ENCODE measurements at regions not wholly inside any gene's neighbourhood (a gene's known extent, or its start where the extent isn't known, plus 50 kb on each side); places are given as distances from the start of the nearest gene placed in this dataset.

DNA sequence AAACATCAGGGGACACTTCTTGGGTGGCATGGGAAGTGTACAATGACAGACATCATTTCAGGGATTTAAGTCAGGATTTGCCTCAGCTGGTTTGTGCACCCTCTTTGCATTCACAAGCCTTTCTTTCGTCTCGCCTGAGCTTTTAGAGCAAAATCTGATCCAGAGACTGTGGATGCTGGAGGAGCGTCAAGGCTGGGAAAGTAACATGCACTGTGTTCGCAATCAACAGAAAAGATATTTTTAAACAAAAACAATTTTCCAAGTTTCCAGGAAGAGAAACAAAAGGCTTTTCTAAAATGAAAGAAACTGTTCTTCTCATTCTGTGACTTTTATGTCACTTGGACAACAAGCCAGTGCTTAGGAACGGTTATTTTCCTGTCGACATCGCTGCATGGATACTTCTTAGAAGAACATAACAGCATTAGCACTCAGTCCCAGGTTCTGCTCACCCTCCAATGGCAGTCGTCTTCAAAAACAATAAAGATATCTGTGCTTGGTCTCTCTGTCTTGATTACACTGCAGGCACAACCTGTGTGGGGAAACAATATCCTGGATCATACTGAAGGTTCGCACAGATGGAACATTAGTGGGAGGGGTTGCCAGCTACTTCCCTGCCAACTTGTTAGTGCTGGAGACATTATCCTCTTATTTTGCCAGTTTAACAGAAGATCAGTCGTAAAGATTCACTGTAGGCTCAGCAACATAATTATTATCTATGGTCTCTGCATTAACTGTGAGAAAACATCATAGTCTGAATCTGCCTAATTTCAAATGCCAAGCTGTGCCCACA lies 403.3 kb upstream of the ATP2B1 start:
- no peak for DNase-seq

DNA sequence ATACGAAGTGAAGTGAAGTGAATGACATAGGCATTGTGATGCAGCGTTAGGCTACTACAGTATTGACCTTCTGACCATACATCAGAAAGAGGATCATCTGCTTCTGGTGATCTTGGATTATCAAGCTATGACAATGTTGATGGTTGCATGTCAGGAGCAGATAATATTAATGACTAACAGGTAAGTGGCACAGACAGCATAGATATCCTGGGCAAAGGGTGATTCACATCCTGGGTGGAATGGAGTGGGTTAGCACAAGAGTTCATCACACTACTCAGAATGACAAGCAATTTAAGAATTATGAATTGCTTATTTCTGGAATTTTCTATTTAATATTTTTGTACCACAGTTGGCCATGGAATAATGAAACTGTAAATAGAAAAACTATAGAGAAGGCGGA lies 397.9 kb upstream of the ATP2B1 start:
- DNase-seq: no peak

DNA sequence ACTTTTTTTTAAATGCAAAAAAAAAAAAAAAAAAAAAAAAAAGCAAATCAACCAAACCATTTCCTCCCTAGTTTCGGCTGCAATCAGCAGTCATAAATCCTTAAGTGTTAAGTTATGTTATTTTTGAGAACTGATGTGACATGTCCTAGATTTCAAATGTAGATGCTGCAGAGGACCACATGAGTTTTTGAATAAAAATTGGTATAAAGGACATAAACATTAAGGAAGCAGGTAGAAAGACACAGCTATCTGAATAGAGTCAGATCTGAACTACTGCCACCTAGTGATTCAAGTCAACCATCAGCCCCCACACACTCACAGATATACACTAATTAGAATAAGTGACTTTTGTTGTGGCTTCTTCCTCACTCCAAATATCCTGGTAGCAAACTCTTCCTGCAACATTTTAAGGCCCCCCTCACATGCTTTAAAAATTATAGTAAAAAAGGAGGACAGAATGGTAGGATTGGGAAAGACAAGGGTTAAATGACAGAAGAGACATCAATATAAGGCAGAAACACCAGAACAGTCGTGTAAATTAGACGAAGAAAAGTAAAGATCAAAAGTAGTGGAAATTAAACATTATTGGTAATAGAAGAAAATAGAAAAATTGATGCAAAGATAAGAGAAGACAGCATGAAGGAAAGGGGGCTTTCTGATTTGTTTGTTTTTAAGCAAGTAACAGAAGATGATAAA lies 394.5 kb upstream of the ATP2B1 start:
- no peak for DNase-seq

DNA sequence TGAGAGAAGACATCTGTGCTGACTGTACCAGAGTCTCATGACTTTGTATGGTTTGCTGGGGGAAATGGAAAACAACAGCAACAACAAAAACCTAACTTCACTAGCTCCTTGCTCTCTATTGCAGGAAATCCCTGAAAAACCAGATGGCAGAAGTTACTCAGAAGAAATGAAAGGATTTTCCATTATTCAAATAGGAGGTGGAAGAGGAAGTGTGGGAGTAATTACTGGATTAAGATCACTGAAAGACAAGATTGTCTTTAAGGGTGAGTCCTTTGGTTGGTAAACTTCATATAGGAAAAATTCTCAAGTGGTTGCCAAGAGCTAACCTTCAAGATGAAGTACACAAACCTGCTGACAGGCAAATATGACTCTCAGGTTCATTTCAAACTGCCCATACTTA lies 391.9 kb upstream of the ATP2B1 start:
- DNase-seq: no peak

DNA sequence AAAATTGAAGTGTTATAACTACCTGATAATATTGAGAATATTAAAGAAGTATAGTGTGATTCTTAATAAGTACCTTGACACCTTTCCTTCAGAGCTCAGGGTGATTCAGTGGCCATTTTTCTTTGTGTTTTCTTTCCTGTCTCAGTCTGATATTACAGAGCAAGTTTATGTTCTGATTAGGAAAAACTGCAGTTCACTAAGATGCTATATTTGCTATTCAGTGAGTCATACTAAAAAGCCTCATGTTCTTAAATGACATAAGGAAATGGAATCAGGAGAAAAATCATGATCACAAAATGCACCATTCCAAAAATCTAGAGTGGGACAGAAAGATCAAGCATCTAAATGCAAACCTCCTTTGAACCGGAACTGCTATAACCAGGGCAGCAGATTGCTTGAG lies 390.6 kb upstream of the ATP2B1 start:
- no peak for DNase-seq

DNA sequence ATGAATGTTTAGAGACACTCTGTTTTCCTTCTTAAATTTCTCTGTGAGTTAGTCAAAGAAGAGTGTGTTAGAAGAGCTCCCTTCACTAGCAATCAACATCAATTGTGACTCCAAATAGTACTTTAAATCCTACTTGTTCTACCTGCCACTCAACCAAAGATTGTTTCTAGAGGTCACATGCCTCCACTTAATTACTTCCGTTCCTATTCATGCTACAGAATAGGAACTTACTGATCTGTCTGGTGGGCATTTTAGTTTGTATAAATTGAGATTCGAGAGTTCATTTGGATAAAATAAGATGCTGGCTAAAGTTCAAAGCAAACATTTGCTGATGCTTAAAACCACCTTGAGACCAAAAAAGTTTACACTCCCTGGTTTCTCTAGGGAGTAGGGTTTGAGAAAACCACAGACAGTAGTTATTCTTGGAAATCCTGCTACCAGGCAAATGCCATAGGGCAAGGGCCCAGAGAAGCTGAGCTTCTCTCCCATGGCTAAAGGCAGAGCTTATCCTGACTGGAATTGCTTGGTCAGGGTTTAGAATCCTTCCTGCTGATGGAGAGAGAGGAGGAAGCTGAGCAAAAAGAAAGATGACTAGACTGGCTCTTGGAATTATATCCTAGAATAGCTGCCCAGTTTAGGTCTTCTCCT lies 389.6 kb upstream of the ATP2B1 start:
- DNase-seq: no peak

DNA sequence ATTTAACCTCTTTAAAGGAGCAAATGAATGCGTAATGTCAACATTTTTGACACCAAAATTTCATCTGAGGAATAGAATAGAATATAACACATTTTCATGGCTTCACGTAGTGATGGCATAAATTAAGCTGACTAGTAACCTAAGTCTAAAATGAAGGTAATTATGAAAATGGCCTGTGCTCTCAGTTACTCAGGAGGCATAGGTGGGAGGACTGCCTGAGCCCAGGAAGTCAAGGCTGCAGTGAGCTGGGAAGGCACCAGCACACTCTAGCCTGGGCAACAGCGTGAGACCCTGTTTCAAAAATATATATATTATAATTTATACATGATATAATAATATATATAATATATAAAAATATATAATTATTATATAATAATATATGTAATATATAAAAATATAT lies 383.2 kb upstream of the ATP2B1 start:
- no peak for DNase-seq

DNA sequence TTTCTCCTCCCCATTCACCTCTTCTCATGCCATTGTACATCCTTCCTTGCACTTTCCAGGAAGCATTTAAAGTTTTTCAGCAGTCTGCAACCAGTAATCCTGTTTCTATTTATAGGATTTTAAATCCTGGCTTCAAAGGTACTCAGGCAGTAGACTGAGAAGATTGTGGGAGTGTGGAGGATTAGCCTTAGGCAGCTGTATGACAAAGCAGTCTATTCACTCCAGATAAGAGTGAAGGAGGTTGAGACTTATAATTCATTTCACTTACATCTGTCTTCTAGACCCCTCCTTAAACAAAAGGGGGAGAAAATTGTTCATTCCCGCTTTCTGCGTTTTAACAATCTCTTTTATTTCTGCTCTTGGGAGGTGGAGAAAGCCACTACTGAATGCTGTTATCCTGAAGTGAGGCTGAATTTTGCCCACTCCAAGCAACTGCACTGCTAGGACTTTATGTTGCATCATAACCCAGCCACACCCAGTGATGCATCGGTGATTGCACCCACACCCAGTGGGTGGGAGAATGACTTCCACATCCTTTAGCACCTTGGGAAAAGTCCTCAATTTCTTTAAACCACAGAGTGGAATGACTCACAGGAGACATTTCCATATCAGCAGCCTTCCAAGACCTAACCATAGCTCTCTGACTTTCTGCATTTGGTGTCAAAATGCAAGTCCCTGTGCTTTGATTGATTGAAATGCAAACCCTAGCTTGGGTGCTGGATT lies 382.5 kb upstream of the ATP2B1 start:
- DNase-seq: no peak

DNA sequence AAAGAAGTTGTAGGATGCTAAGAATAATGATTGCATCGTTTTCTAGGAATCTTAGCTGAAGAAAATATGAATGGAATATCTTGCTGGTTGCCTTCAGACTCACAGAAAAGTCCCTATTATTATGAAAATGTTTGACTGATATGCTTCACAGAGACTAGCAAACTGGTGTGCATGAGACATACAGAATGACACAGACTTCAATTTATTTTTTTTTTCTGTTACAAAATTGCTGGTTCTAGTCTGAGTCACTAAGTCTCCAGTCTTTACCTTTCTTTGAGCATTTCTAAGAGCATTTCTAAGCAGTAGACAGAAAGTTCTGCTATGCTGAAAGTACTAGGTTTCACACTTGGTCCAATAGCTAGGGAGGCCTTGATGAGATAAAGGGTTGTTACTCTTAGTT lies 377.6 kb upstream of the ATP2B1 start:
- DNase-seq: no peak

DNA sequence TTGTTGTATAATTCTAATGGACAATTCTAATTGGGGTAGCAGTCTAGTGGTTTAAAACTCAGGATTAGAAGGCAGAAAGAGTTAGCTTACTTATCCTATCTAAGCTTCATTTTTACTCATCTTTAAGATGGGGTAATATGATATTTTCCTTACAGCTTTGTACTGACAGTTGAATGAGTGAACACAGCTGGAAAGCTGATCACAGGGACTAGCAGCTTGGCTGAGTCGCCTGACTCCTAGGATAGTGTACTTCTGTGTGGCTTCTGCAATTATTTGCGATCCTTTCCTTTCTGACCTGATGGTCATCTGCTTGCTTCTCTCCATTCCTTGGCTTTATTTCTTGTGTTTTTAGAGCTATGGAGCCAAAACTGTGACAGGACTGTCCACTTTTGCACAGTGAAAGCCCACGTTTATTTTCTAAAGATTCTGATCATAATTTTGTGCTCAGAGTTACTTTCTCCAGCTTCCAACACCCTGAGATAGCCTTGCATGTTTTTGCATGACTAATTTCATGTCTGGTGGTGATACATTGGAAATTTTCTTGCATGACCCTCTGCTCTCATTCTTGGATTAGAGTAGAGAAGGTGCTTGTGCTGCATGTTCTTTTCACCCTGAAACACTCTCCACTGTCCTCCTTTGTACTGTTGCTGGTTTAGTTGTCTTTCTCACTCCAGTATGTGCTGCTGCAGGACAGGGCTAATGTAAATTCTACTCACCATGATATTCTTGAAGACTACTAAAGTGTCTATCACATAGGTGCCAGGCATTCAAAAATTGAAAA lies 377.0 kb upstream of the ATP2B1 start:
- no peak for DNase-seq

DNA sequence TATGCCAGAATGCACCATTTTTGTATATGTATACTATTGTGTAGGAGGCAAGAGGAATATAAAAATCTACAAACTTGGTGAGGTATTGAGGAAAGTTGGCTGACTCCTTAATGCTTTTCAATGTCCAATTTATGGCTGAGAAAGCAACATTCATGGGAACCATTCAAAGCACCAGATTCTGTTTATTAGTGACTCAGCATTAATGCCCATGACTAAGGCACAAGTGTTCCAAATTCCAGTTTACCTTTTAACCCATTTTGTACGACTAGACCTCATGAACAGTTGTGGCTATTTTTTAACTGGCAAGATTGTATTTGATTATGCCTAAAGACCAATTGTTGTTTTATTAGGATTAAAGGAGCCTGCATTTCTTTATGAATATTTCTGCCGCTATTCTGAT lies 375.4 kb upstream of the ATP2B1 start:
- no peak for DNase-seq

DNA sequence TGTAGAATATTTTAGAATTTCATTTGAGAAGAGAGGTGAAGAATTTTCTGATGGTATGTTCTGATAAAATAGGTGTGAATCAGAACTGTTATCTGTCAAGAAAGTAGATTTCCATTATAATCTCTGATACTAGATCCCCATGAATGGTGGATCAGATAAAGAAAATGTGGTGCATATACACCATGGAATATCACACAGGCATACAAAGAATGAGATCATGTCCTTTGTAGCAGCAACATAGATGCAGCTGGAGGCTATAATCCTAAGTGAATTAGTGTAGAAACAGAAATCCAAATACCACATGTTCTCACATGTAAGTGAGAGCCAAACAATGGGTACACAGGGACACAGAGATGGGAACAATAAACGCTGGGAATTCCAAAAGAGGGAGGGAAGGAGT lies 372.0 kb upstream of the ATP2B1 start:
- no peak for DNase-seq

DNA sequence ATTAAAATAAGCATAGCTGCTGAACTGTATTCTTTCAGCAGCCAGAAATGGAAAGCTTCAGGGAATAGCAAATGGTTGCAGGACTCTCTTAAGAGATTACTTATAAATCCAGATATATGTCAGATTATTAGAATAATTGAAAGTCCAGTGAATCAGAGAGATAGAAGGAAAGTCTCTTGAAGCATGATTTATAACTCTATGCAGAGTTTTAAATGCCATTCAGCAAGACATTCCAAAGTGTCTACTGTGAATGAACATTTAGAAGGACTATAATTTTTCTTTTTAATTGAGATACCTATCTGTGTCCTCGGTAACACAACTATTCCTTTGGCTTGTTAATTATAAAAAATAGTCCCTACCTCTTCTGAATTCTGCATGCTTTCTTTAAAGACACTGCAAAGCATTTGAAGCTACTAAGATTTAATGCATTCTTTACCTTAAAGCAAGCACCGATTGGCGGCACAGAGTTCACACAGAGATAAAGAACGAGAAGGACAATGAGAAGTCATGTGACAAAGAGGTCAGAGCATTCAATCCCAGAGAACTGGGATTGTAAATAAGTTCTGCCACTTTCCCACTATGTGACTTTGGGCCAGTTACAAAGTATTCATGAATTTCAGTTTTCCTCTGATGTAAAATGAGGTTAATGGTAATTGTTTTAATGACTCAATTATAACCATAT lies 371.0 kb upstream of the ATP2B1 start:
- no peak for DNase-seq

DNA sequence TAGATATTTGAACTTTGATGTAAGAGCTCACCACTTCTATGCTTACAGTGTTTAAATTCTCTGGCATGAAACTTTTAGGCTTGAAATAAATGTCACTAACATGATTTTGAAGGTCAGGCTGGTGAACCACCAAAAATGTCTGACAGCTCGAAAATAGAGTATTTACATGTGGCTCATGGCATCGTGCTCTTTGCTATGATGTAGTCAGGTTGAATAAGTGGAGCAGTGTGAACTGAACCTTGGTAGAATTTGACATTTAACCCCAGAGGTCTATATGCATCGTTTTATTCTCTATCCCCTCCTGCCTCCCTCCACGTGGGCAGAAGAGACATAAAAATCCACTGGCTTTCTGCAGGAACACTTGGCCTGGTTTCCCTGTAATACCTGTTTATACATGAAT lies 369.7 kb upstream of the ATP2B1 start:
- DNase-seq: no peak

DNA sequence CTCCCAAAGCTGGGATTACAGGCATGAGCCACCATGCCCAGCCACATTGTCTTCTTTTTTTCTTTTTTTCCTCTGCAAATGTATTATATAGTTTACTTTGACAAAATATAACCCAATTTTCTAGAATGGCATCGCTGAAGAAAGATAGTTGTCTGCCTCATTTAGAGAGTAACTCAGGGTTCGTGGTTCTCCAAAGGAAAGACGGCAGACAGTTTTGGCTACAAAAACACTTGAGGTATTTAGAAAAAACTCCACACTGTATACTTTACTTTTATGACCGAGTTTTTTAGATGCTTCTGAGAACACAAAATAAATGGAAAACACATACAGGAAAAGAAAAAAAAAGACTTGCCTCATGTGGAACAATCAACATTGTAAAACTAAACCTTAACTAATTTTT lies 369.1 kb upstream of the ATP2B1 start:
- DNase-seq: no peak

DNA sequence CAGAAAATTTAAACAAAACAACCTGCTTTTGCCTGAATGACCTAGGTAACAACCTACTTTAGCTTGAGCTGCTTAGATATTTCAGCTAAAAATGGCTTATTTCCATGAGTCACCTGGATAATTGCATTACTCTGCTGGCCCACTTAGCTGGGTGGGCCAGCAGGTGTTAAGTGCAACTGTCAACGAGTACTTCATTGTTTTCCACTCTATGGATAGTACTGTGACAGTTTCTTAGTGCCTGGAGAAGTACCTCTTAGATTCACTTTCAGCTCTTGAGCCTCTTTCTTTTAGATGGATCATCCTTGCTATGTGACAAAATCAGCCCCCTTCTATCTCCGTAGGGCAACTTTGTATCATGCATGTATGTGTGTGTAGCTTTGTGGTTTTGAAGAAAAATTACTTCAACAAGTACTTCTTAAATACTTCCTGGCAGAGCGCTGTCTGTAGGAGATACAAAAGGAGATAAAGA lies 368.2 kb upstream of the ATP2B1 start:
- no peak for DNase-seq

DNA sequence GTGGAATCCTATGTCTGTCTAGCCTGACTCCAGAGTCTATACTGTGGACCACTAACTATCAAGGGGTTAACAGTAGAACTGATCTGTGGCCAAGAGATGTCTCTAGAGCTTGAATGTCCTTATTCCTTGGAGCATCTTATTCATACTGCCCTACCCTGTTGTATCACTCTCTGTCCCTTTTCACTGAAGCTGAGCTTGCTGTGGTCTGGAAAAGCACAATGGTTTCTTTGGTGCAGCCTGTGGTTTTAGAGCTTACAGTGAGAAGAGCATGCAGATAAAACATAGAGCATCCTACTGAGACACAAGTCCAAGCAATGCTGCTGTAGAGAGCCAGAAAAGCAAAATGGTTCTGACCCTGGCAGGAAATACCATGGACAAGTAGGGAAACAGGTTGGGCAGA lies 367.0 kb upstream of the ATP2B1 start:
- no peak for DNase-seq

DNA sequence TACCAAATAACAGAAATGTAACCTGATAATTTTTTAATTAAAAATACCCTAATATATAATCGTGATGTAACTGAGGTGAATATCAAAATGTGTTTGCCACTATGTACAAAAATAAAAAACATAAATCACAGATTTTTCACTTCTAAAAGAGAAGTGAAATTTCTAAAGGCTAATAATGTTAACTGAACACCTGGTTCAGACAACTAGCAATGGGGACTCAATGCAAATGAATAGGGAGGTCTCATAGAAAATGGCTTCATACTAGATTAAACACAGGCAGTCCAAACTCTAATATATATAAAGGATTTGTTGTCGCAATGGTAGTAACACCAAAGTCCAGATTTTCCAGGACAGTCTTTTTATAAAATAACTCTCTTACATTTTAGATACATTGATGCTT lies 365.4 kb upstream of the ATP2B1 start:
- DNase-seq: no peak

DNA sequence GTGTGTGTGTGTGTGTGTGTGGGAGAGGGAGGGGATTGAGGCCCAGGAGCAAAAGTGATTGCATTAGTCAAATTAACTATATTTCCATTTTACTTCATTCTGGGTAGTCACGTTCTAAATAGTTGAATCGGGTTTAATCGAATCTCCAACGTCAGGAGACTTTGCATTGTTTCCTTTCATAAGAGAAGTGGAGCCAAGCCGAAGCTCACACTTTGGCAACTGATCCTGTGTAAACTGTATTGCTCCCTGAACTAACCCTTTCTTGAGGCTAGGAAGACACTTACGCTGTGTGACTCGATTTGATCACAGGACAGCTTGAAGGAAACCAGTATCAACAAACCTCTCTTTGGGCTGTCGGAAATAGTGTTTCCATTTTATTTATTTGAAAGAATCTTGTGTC lies 363.4 kb upstream of the ATP2B1 start:
- no peak for DNase-seq

DNA sequence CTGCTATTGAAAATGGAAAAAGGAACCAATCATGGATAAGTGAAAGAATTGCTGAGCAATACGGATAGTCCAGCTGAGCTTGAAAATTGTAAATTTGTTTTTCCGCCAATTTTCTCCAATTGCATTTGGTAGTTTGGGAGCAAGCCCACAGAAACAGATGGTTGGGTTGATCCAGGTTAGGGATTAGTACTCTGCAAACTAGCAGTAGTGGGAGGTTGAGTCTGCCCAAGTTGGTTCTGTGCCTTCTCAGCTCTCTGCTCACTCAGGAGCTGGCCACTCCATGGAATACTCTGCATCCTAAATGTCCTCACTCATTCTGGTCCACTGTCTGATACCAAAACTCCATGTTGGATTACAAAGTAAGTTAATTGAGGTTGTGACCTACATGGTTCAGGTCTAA lies 361.1 kb upstream of the ATP2B1 start:
- DNase-seq: no peak

DNA sequence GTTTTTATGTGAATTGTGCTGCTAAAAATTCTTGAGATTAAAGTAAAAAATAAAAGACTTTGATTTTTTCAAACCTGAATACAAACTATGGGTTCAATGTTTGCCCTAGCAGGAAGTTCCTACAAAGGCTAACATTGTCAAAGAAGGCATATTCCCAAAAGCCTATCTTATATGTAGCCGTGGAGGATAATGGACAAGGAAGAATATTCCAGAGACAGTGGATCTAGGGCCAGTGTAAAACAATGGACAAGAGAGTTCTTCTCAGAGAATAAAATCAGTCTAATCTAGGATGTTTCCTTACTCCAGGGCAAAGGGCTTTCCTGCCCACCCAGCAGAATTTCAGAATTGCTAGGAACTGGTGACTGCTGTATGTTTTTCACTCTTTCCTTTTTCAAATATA lies 359.2 kb upstream of the ATP2B1 start:
- DNase-seq: no peak
